Thyroid gland (tissue), 4 donors: ENCODE measurements at regions not wholly inside any gene's neighbourhood (a gene's known extent, or its start where the extent isn't known, plus 50 kb on each side); places are given as distances from the start of the nearest gene placed in this dataset.

Experiments
- DNase-seq, 2 donors: peaks; one replicate each; pipeline ENCODE4 v3.0.0-alpha.2; 2019
- H3K27ac ChIP-seq, 3 donors: fragments of 200-600 bp; sonication (generic); 1 replicate in 2 of 3; 2 replicates in 1 of 3; pipeline ENCODE4 v1.5.1; 2016 to 2019; ENCODE audit warnings: mild to moderate bottlenecking in 1 of 3, moderate library complexity in 1 of 3
- H3K27me3 ChIP-seq: fragments of 200-600 bp; sonication (generic); one replicate; pipeline ENCODE4 v1.5.1; 2019
- H3K36me3 ChIP-seq, 2 donors: fragments of 200-600 bp; sonication (generic); one replicate each; pipeline ENCODE4 v1.5.1; 2016 to 2019
- H3K4me1 ChIP-seq, 2 donors: fragments of 200-600 bp; sonication (generic); one replicate each; pipeline ENCODE4 v1.5.1; 2017 to 2019
- H3K4me3 ChIP-seq, 3 donors: fragments of 200-600 bp; sonication (generic); replicated peaks in 1 of 3; 1 replicate in 2 of 3; 2 replicates in 1 of 3; pipeline ENCODE4 v1.5.1; 2016; ENCODE audit warnings: mild to moderate bottlenecking in 1 of 3
- H3K9me3 ChIP-seq: fragments of 200-600 bp; sonication (generic); one replicate; pipeline ENCODE4 v1.5.1; 2017
- CTCF ChIP-seq, 6 experiments: fragments of 200-600 bp in 3 of 6; fragments of 450-650 bp in 3 of 6; sonication (generic) in 3 of 6; IDR thresholded peaks; one replicate each; pipeline ENCODE4 v1.5.1; 2016 to 2019; ENCODE audit warnings: antibody characterized with exemption in 6 of 6, mild to moderate bottlenecking in 2 of 6, inconsistent platforms in 1 of 6, moderate library complexity in 1 of 6
- POLR2A ChIP-seq, 2 donors: fragments of 450-650 bp; IDR thresholded peaks; one replicate each; pipeline ENCODE4 v1.6.1; 2017; ENCODE audit warnings: antibody characterized with exemption in 2 of 2, mild to moderate bottlenecking in 2 of 2, moderate library complexity in 1 of 2
- WGBS, 2 donors: methylation state at CpG; one replicate each; pipeline ENCODE4 v1.1.5; 2017; 5-methylcytosine and 5-hydroxymethylcytosine counted together
- intact Hi-C: fragments of 100-400 bp; cut with DNase I; formaldehyde crosslinking; loops from one replicate; pipeline ENCODE4 v1.15.1; 2023

- Histone ChIP-seq H3K4me3 (no peak overlapping the region), H3K27me3 (no peaks in the 10 kb centered on the region), H3K27ac (no peak overlapping the region), H3K4me1 (no peaks in the 10 kb centered on the region), H3K36me3 (no peaks in the 10 kb centered on the region), H3K9me3 (no peaks in the 10 kb centered on the region)
- TF ChIP-seq CTCF (IDR thresholded peaks at IDR 0.05), result no peak
- no peak for TF ChIP-seq POLR2A (IDR thresholded peaks at IDR 0.05)
- DNase-seq, result no peak
- WGBS, 2 donors, result 87 to 92% methylated on average over 2 of the region's 2 CpGs
- intact Hi-C loops, result no loop called here
Measured at GRCh38 chr13:22289711-22290110, 618.8 kb downstream of the FGF9 start.

- no peak overlapping the region for H3K4me3 ChIP-seq
- intact Hi-C loops, result no loop called here
- no peaks in the 10 kb centered on the region for H3K27me3 ChIP-seq
- no peaks in the 10 kb centered on the region for H3K4me1 ChIP-seq
- H3K9me3 ChIP-seq, result no peaks in the 10 kb centered on the region
- WGBS, 2 donors, result 76 to 91% methylated on average over 3 of the region's 3 CpGs
- no peak for TF ChIP-seq CTCF (IDR thresholded peaks at IDR 0.05)
- no peak for TF ChIP-seq POLR2A (IDR thresholded peaks at IDR 0.05)
- DNase-seq, result no peak
- H3K36me3 ChIP-seq, result no peaks in the 10 kb centered on the region
- H3K27ac ChIP-seq, result no peak overlapping the region
Measured at GRCh38 chr13:22298530-22298929, 627.7 kb downstream of the FGF9 start.

- WGBS, 2 donors, result 70 to 85% methylated on average over 6 of the region's 6 CpGs
- TF ChIP-seq POLR2A (IDR thresholded peaks at IDR 0.05) (no peak), CTCF (IDR thresholded peaks at IDR 0.05) (no peak)
- intact Hi-C loops, result no loop called here
- Histone ChIP-seq H3K27me3 (no peaks in the 10 kb centered on the region), H3K27ac (no peak overlapping the region), H3K4me1 (no peaks in the 10 kb centered on the region), H3K36me3 (no peaks in the 10 kb centered on the region), H3K9me3 (no peaks in the 10 kb centered on the region), H3K4me3 (no peak overlapping the region)
- no peak for DNase-seq
Measured at GRCh38 chr13:22311734-22312404, 641.0 kb downstream of the FGF9 start.

- no peak for DNase-seq
- no peak overlapping the region for H3K27ac ChIP-seq
- no peaks in the 10 kb centered on the region for H3K36me3 ChIP-seq
- H3K4me3 ChIP-seq, result no peak overlapping the region
- no peaks in the 10 kb centered on the region for H3K27me3 ChIP-seq
- 77 to 81% methylated on average over 2 of the region's 2 CpGs for WGBS, 2 donors
- H3K9me3 ChIP-seq, result no peaks in the 10 kb centered on the region
- intact Hi-C loops, result no loop called here
- H3K4me1 ChIP-seq, result no peaks in the 10 kb centered on the region
- no peak for TF ChIP-seq CTCF (IDR thresholded peaks at IDR 0.05)
- no peak for TF ChIP-seq POLR2A (IDR thresholded peaks at IDR 0.05)
Measured at GRCh38 chr13:22312405-22312803, 641.5 kb downstream of the FGF9 start.

GRCh38 chr13:22316494-22317025 is 645.7 kb downstream of the FGF9 start:
- no peak for DNase-seq
- H3K9me3 ChIP-seq, result no peaks in the 10 kb centered on the region
- no peaks in the 10 kb centered on the region for H3K27me3 ChIP-seq
- H3K27ac ChIP-seq, result no peak overlapping the region
- no peaks in the 10 kb centered on the region for H3K4me1 ChIP-seq
- H3K4me3 ChIP-seq, result no peak overlapping the region
- TF ChIP-seq CTCF (IDR thresholded peaks at IDR 0.05) (no peak), POLR2A (IDR thresholded peaks at IDR 0.05) (no peak)
- 84 to 91% methylated on average over 8 of the region's 8 CpGs for WGBS, 2 donors
- intact Hi-C loops, result no loop called here
- no peaks in the 10 kb centered on the region for H3K36me3 ChIP-seq
